Endodermal cell (in vitro differentiated cells): ENCODE measurements at regions not wholly inside any gene's neighbourhood (a gene's known extent, or its start where the extent isn't known, plus 50 kb on each side); places are given as distances from the start of the nearest gene placed in this dataset.

ENCODE experiments used
- DNase-seq: peaks from one replicate; pipeline ENCODE4 v3.0.0-alpha.2; 2017
- H3K27ac ChIP-seq: 2 replicates; pipeline ENCODE4 v1.5.1; 2013; ENCODE audit warnings: mild to moderate bottlenecking, low read depth, low read length, moderate library complexity
- H3K27me3 ChIP-seq: 2 replicates; pipeline ENCODE4 v1.6.1; 2013; ENCODE audit warnings: mild to moderate bottlenecking, low read length, moderate library complexity; ENCODE audit not compliant: insufficient read depth, control insufficient read depth, poor library complexity, severe bottlenecking
- H3K36me3 ChIP-seq: 2 replicates; pipeline ENCODE4 v1.7.0; 2013; ENCODE audit warnings: mild to moderate bottlenecking, low read length, moderate library complexity; ENCODE audit not compliant: control insufficient read depth, insufficient read depth
- H3K4me1 ChIP-seq: one replicate; pipeline ENCODE4 v1.7.0; 2013; ENCODE audit warnings: low read length; ENCODE audit not compliant: control insufficient read depth, insufficient read depth
- H3K4me3 ChIP-seq: 2 replicates; pipeline ENCODE4 v1.5.1; 2013; ENCODE audit warnings: mild to moderate bottlenecking, low read length, moderate library complexity
- H3K9ac ChIP-seq: 2 replicates; pipeline ENCODE4 v1.6.1; 2013; ENCODE audit warnings: mild to moderate bottlenecking, low read length, moderate library complexity; ENCODE audit not compliant: poor library complexity, severe bottlenecking; ENCODE audit errors: extremely low read depth
- H3K9me3 ChIP-seq: 2 replicates; pipeline ENCODE4 v1.6.1; 2013; ENCODE audit warnings: mild to moderate bottlenecking, low read length, moderate library complexity; ENCODE audit not compliant: control insufficient read depth
- H3K27ac Mint-ChIP-seq: 2 replicates; pipeline ENCODE4 v1.8.0; 2020; ENCODE audit warnings: mixed read lengths
- H3K27me3 Mint-ChIP-seq: 2 replicates; pipeline ENCODE4 v1.8.0; 2021; ENCODE audit warnings: mild to moderate bottlenecking, mixed read lengths; ENCODE audit not compliant: insufficient read depth
- H3K36me3 Mint-ChIP-seq: 2 replicates; pipeline ENCODE4 v1.8.0; 2020; ENCODE audit warnings: low read depth, mixed read lengths
- H3K4me1 Mint-ChIP-seq: 2 replicates; pipeline ENCODE4 v1.8.0; 2020; ENCODE audit warnings: mixed read lengths
- H3K4me3 Mint-ChIP-seq: 2 replicates; pipeline ENCODE4 v1.8.0; 2020; ENCODE audit warnings: mild to moderate bottlenecking, moderate library complexity, mixed read lengths
- H3K9me3 Mint-ChIP-seq: 2 replicates; pipeline ENCODE4 v1.8.0; 2020; ENCODE audit warnings: mild to moderate bottlenecking, mixed read lengths
- CTCF ChIP-seq: fragments of 200-600 bp; sonication (generic); conservative IDR thresholded peaks from 2 replicates; pipeline ENCODE4 v1.5.0; 2021; ENCODE audit warnings: antibody characterized with exemption, mild to moderate bottlenecking
- WGBS, 2 experiments: methylation state at CpG; one replicate each; pipeline versions ENCODE4 v1.1.5 to v1.1.7; 2013; ENCODE audit warnings: missing lambda C conversion rate in 2 of 2, mixed read lengths in 1 of 2; ENCODE audit not compliant: insufficient coverage in 1 of 2, insufficient read length in 1 of 2; 5-methylcytosine and 5-hydroxymethylcytosine counted together

- 93 to 100% methylated on average over 3 of the region's 3 CpGs for whole genome bisulfite sequencing, 2 experiments
- no peaks in the 10 kb centered on the region for H3K27me3 Mint-ChIP-seq
- no peak overlapping the region for H3K27ac Mint-ChIP-seq
- H3K9me3 Mint-ChIP-seq, result peaks cover 9% of the 10 kb centered on the region
- TF ChIP-seq CTCF, result no peak
- no peaks in the 10 kb centered on the region for H3K4me1 Mint-ChIP-seq
- H3K27me3 ChIP-seq, result no peaks in the 10 kb centered on the region
- H3K27ac ChIP-seq, result no peak overlapping the region
- H3K4me3 ChIP-seq, result no peak overlapping the region
- no peak overlapping the region for H3K4me3 Mint-ChIP-seq
- H3K36me3 Mint-ChIP-seq, result no peaks in the 10 kb centered on the region
- H3K36me3 ChIP-seq, result no peaks in the 10 kb centered on the region
- H3K4me1 ChIP-seq, result no peaks in the 10 kb centered on the region
- H3K9ac ChIP-seq, result no peak overlapping the region
- no peaks in the 10 kb centered on the region for H3K9me3 ChIP-seq
- no peak for DNase-seq
Observed at GRCh38 chr2:146209842-146210275, 1635.0 kb upstream of the ACVR2A start.

GRCh38 chr2:146207901-146208300 lies 1636.9 kb upstream of the ACVR2A start:
- no peak overlapping the region for H3K4me3 ChIP-seq
- no peaks in the 10 kb centered on the region for H3K4me1 ChIP-seq
- H3K27me3 ChIP-seq, result no peaks in the 10 kb centered on the region
- H3K27ac Mint-ChIP-seq, result no peak overlapping the region
- TF ChIP-seq CTCF, result no peak
- H3K9me3 ChIP-seq, result no peaks in the 10 kb centered on the region
- no peaks in the 10 kb centered on the region for H3K4me1 Mint-ChIP-seq
- H3K9ac ChIP-seq, result no peak overlapping the region
- H3K4me3 Mint-ChIP-seq, result no peak overlapping the region
- no peaks in the 10 kb centered on the region for H3K36me3 ChIP-seq
- no peak for DNase-seq
- 89% methylated on average over 3 of the region's 3 CpGs; no CpG with 5 or more reads in 1 of the 2 experiments for WGBS, 2 experiments
- peaks cover 9% of the 10 kb centered on the region for H3K9me3 Mint-ChIP-seq
- no peaks in the 10 kb centered on the region for H3K27me3 Mint-ChIP-seq
- no peaks in the 10 kb centered on the region for H3K36me3 Mint-ChIP-seq
- no peak overlapping the region for H3K27ac ChIP-seq

GRCh38 chr2:146207417-146207816 lies 1637.4 kb upstream of the ACVR2A start:
- H3K9me3 Mint-ChIP-seq, result peaks cover 9% of the 10 kb centered on the region
- Histone ChIP-seq H3K27me3 (no peaks in the 10 kb centered on the region), H3K27ac (no peak overlapping the region), H3K9me3 (no peaks in the 10 kb centered on the region), H3K4me3 (no peak overlapping the region), H3K9ac (no peak overlapping the region), H3K36me3 (no peaks in the 10 kb centered on the region), H3K4me1 (no peaks in the 10 kb centered on the region)
- no peak overlapping the region for H3K27ac Mint-ChIP-seq
- WGBS, 2 experiments, result no CpG with 5 or more reads among the region's 1 CpG
- H3K36me3 Mint-ChIP-seq, result no peaks in the 10 kb centered on the region
- no peaks in the 10 kb centered on the region for H3K27me3 Mint-ChIP-seq
- no peak for DNase-seq
- no peak for TF ChIP-seq CTCF
- H3K4me3 Mint-ChIP-seq, result no peak overlapping the region
- no peaks in the 10 kb centered on the region for H3K4me1 Mint-ChIP-seq
